ENCODE measurements at regions not wholly inside any gene's neighbourhood (a gene's known extent, or its start where the extent isn't known, plus 50 kb on each side); places are given as distances from the start of the nearest gene placed in this dataset.

DNA sequence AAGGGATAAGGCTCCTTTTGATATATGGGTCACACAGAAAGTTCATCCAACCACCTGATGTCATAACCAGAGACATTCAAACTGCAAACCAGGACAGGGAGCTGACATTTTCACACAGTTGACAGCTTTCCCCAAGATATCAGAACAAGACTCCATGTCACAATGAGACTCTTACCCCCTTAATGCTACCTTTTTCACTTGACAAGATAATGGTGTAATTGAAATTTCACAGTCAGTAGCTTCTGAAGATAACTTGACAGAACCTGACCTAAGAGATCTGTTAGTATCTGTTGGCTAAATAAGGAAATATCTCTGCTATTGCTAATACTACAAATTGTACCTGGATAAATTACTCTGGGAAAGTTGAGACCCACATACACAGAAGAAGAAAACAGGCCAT lies 187.3 kb downstream of the C12orf50 start:
- TF ChIP-seq YY1 (IDR thresholded peaks at IDR 0.05; ENCODE audit: insufficient read depth, insufficient read length) (no peak), ZNF274 (IDR thresholded peaks at IDR 0.05; ENCODE audit: low read depth, low read length) (no peak), SUZ12 (IDR thresholded peaks at IDR 0.05; ENCODE audit: extremely low read depth, insufficient read depth, insufficient read length) (no peak)
